NT2/D1 (cell line): ENCODE measurements at regions not wholly inside any gene's neighbourhood (a gene's known extent, or its start where the extent isn't known, plus 50 kb on each side); places are given as distances from the start of the nearest gene placed in this dataset.

Source experiments
- SUZ12 ChIP-seq: IDR thresholded peaks from 2 replicates; pipeline ENCODE4 v1.6.1; 2011; ENCODE audit not compliant: insufficient read length, insufficient read depth; ENCODE audit errors: extremely low read depth
- YY1 ChIP-seq: IDR thresholded peaks from 2 replicates; pipeline ENCODE4 v1.6.1; 2011; ENCODE audit not compliant: insufficient read length, insufficient read depth
- ZNF274 ChIP-seq: IDR thresholded peaks from 2 replicates; pipeline ENCODE4 v1.6.1; 2011; ENCODE audit warnings: mild to moderate bottlenecking, low read depth, low read length

DNA sequence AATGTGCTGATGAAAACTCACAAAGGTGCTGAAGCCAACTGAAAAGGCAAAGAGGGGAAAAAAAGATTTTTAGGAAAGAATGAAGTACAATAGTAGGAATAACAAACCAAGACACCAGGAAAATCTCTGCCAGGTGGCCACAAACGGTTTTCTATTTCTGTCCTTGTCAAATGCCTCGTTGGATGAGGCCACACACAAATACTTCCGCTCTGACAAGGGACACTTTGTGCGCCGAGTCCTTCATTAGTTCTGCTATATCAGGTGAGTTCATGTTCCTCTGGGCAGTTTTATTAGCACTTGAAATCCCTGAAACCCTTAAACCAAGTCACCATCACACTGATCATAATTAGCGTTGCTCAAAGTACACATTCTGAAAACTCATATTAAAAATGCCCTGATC, 373.1 kb downstream of the VPS13C start:
- TF ChIP-seq YY1: no peak
- no peak for TF ChIP-seq SUZ12
- no peak for TF ChIP-seq ZNF274
